OCI-LY7 (cell line): ENCODE measurements at regions not wholly inside any gene's neighbourhood (a gene's known extent, or its start where the extent isn't known, plus 50 kb on each side); places are given as distances from the start of the nearest gene placed in this dataset.

Experiments
- EZH2phosphoT487 ChIP-seq: fragments of 200-600 bp; sonication (generic); IDR thresholded peaks from 2 replicates; pipeline ENCODE4 v1.6.1; 2018; ENCODE audit warnings: low read depth, borderline replicate concordance, mild to moderate bottlenecking, mixed run types, antibody characterized with exemption, low read length, moderate library complexity, mixed read lengths
- TF ChIP-seq, protein P1 (sequence below): fragments of 200-600 bp; sonication (generic); conservative IDR thresholded peaks from 2 replicates; pipeline ENCODE4 v1.5.1; 2014; ENCODE audit warnings: mild to moderate bottlenecking, antibody characterized with exemption, low read length, moderate library complexity, mixed read lengths

DNA sequence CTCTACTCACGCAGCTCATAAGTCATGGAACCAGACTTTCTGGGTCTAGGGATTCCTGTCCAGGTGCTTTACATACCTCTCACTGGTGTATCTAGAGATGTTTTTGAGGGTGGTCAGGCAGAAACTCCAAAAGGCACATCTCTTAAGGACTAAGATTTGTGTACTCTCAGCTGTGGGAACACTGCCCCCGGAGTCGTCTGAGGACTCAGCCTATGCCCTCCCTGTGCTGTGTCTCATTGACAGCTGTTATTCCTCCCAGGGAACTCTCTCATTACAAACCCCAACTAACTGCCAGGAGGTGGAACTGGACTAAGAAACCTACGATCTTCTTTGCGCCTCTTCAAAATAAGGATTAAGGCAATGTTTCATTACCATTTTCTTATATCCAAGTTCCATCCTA lies 293.9 kb upstream of the DLGAP1 start:
- TF ChIP-seq, protein P1, sequence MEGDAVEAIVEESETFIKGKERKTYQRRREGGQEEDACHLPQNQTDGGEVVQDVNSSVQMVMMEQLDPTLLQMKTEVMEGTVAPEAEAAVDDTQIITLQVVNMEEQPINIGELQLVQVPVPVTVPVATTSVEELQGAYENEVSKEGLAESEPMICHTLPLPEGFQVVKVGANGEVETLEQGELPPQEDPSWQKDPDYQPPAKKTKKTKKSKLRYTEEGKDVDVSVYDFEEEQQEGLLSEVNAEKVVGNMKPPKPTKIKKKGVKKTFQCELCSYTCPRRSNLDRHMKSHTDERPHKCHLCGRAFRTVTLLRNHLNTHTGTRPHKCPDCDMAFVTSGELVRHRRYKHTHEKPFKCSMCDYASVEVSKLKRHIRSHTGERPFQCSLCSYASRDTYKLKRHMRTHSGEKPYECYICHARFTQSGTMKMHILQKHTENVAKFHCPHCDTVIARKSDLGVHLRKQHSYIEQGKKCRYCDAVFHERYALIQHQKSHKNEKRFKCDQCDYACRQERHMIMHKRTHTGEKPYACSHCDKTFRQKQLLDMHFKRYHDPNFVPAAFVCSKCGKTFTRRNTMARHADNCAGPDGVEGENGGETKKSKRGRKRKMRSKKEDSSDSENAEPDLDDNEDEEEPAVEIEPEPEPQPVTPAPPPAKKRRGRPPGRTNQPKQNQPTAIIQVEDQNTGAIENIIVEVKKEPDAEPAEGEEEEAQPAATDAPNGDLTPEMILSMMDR: no peak
- TF ChIP-seq EZH2phosphoT487: no peak
